Activated CD4-positive, CD25-positive, alpha-beta regulatory T cell treated with anti-CD3 and anti-CD28 coated beads, Interleukin-2, amount 50 U/mL, for 72 hours (primary cell): ENCODE measurements at regions not wholly inside any gene's neighbourhood (a gene's known extent, or its start where the extent isn't known, plus 50 kb on each side); places are given as distances from the start of the nearest gene placed in this dataset.
"Not testable (repeated sequence)": the region's sequence is repeated elsewhere in the genome, so short reads cannot be mapped to it uniquely, and the experiment has no call there.

Experiments used
- DNase-seq: peaks from one replicate; pipeline ENCODE4 v3.0.0; 2021

GRCh38 chr10:31124852-31125251 lies 93.2 kb upstream of the ZNF438 start:
- no peak for DNase-seq

DNA sequence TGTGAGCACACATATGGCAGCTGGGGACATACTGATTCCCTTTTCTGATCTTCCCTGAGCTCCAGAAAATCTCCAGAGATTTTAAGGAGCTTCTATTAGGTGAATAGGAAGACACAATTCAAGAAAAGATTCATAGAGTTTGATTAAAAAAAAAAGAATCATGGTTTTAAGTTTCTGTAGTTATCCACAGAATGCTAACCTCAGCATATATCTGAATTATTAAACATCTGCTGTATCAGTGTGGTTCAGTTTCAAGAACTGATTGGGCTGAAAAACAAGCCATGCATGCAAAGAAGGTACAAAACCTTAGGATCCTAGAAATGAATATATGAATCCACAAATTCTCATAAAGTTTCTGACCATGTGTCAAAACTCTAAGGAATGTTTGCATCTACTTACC lies 94.1 kb upstream of the ZNF438 start:
- no peak for DNase-seq

- no peak for DNase-seq
These were observed 94.9 kb upstream of the ZNF438 start for GRCh38 chr10:31126593-31126992.

- no peak for DNase-seq
These were observed 96.9 kb upstream of the ZNF438 start for GRCh38 chr10:31128536-31128935.

- DNase-seq, result no peak
These were observed 97.6 kb upstream of the ZNF438 start for GRCh38 chr10:31129271-31129670.

GRCh38 chr10:31129880-31130405 lies 98.3 kb upstream of the ZNF438 start:
- DNase-seq, result no peak

GRCh38 chr10:31130406-31130805 lies 98.7 kb upstream of the ZNF438 start:
- no peak for DNase-seq

DNA sequence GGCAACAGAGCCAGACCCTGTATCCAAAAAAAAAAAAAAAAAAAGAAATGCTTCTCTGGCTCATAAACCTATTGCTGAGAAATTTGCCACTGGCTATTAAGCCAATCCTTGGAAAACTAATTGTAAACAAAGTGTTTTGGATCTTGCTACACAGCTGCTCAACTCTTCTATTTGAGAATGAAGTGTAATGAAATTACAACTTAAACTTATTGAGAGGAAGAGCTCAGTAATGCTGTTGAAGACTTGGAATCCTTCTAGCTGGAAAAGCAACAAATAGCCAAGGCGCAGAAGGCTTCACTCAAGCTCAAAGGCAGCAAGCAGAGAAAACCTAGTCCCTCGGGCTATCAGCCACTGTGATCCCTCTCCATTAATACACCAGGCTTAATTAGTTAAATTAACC lies 99.6 kb upstream of the ZNF438 start:
- no peak for DNase-seq

GRCh38 chr10:31132681-31133244 lies 101.1 kb upstream of the ZNF438 start:
- no peak for DNase-seq

DNA sequence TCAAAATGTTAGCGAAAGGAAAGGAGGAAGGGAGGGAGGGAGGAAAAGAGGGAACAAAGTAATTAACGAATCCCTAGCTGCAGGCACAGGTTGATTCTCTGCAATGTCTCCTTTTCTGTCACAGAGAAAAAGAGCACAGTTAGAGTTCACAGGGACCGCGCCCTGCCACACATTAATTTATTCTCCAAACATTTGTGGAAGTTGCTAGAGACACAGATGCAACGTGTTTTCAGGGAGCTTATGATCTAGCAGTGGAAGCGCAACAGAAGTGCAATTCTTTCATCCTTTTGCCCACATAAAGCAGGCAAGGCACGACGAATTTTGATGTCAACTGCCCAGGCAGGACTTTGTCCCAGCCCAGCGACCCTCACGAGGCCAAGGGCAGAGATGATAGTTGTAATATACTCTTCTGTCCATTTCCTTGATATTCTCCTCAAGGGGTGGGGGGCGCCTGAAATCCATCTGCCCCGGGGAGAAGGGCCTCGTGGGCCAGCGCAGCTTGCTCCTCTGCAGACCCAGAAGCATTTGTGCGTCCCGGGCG lies 101.7 kb upstream of the ZNF438 start:
- DNase-seq, result no peak

GRCh38 chr10:31133792-31134310 lies 102.2 kb upstream of the ZNF438 start:
- peak; percentile 69 for DNase-seq

GRCh38 chr10:31134311-31134952 lies 102.8 kb upstream of the ZNF438 start:
- peak; percentile 40 for DNase-seq

- no peak for DNase-seq
These were observed 103.5 kb upstream of the ZNF438 start for GRCh38 chr10:31135171-31135570.

- DNase-seq, result not testable (repeated sequence)
These were observed 104.1 kb upstream of the ZNF438 start for GRCh38 chr10:31135791-31136190.

DNA sequence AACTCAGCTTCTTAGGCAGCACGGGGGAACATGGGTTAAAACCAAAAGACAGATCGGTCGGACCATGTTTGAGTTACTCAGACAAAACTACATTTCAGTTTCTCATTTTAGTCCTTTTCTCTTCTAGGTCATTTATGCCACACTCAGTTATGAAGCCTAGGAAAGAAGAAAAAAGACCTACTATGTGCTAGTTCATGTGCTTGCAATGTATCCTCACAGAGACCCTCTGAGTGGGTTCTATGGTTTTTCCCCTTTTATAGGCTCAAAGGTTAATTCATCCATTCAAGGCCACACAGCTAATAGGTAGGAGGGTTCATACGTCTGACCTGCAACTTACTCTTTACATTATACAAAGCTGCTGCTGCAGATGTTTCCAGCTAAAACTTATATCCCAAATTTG lies 104.7 kb upstream of the ZNF438 start:
- no peak for DNase-seq

GRCh38 chr10:31136930-31137885 lies 105.5 kb upstream of the ZNF438 start:
- DNase-seq, result no peak

GRCh38 chr10:31138026-31138553 lies 106.4 kb upstream of the ZNF438 start:
- no peak for DNase-seq

DNA sequence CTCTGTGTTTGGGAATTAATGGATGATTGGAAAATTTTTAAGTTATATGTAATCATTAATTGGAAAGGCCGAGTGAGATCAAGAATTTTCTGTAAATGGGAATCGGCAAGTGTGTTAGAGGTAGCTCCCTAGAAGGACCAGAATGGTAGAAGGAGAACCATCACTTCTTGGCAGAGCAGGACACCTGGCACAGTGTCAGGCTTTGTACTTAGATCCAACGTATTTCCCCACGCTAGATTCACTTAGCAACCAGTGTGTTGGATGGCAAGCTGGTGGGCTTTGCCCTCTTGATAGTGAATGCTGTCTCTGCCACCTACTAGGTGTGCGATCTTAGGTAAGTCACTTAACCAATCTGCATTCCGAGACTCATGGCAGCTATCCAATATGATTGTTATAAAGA lies 107.8 kb upstream of the ZNF438 start:
- DNase-seq, result no peak

GRCh38 chr10:31140716-31141115 lies 109.1 kb upstream of the ZNF438 start:
- DNase-seq, result no peak

GRCh38 chr10:31142026-31142425 lies 110.4 kb upstream of the ZNF438 start:
- no peak for DNase-seq

- DNase-seq, result no peak
These were observed 111.8 kb upstream of the ZNF438 start for GRCh38 chr10:31143331-31143935.

GRCh38 chr10:31145986-31146385 lies 114.3 kb upstream of the ZNF438 start:
- DNase-seq, result no peak
